ENCODE measurements at regions not wholly inside any gene's neighbourhood (a gene's known extent, or its start where the extent isn't known, plus 50 kb on each side); places are given as distances from the start of the nearest gene placed in this dataset.

DNA sequence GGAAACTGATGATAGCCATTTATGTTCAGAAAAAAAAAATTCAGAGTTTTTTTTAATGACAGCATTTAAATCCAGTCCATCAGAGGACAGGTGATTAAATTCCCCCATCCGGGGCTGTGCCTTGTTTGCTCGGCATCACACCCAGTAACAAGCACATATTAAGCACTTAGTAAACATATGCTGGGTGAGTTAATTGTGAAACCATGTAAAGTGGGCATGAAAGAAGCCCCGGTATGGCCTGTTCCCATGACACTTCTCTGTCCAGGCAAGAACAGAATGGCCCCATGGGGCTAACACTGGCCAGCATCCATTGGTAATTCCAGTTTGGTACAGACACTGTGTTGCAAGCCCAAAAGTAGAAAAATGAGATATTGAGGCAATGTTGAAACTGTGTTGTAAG, 220.8 kb upstream of the RNF32 start:
- DNase-seq (ENCODE audit: low spot score) (no peak), ATAC-seq (ENCODE audit: low read depth) (no peak)
- Histone ChIP-seq H3K27ac (ENCODE audit: poor library complexity, severe bottlenecking) (no peak overlapping the region), H3K4me1 (ENCODE audit: insufficient read depth, poor library complexity, severe bottlenecking) (no peaks in the 10 kb centered on the region), H3K27me3 (ENCODE audit: insufficient read depth, poor library complexity, severe bottlenecking) (no peaks in the 10 kb centered on the region), H3K9me3 (ENCODE audit: severe bottlenecking) (no peaks in the 10 kb centered on the region), H3K36me3 (ENCODE audit: low read depth) (no peaks in the 10 kb centered on the region), H3K4me3 (ENCODE audit: severe bottlenecking) (no peak overlapping the region)
- TF ChIP-seq, protein P1, sequence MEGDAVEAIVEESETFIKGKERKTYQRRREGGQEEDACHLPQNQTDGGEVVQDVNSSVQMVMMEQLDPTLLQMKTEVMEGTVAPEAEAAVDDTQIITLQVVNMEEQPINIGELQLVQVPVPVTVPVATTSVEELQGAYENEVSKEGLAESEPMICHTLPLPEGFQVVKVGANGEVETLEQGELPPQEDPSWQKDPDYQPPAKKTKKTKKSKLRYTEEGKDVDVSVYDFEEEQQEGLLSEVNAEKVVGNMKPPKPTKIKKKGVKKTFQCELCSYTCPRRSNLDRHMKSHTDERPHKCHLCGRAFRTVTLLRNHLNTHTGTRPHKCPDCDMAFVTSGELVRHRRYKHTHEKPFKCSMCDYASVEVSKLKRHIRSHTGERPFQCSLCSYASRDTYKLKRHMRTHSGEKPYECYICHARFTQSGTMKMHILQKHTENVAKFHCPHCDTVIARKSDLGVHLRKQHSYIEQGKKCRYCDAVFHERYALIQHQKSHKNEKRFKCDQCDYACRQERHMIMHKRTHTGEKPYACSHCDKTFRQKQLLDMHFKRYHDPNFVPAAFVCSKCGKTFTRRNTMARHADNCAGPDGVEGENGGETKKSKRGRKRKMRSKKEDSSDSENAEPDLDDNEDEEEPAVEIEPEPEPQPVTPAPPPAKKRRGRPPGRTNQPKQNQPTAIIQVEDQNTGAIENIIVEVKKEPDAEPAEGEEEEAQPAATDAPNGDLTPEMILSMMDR (IDR thresholded peaks at IDR 0.05; ENCODE audit: poor library complexity, severe bottlenecking): no peak

DNA sequence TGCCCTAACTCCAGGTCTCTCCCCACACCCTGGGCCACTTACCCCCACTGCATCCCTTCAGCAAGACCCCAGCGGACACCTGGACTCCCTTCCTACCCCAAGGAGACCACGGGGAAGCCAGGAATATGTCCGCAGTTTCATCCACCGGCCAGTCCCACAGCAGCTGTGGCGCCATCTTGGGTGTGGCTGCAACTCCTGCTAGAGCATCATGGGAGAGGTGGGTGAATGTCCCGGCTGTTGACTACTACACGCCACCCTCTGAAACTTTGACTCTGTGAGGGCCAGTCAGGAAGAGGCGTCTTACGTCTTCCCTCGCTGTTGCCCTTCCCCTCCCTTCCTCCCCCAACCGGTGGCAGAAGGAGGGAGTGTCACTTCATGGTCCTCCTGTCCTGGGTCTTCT, 238.3 kb upstream of the RNF32 start:
- Histone ChIP-seq H3K4me1 (ENCODE audit: insufficient read depth, poor library complexity, severe bottlenecking) (no peaks in the 10 kb centered on the region), H3K36me3 (ENCODE audit: low read depth) (no peaks in the 10 kb centered on the region), H3K27ac (ENCODE audit: poor library complexity, severe bottlenecking) (no peak overlapping the region), H3K9me3 (ENCODE audit: severe bottlenecking) (no peaks in the 10 kb centered on the region), H3K27me3 (ENCODE audit: insufficient read depth, poor library complexity, severe bottlenecking) (peaks cover 4% of the 10 kb centered on the region), H3K4me3 (ENCODE audit: severe bottlenecking) (no peak overlapping the region)
- no peak for DNase-seq (ENCODE audit: low spot score)
- TF ChIP-seq, protein P1 (IDR thresholded peaks at IDR 0.05; ENCODE audit: poor library complexity, severe bottlenecking): no peak
- ATAC-seq (ENCODE audit: low read depth): no peak

DNA sequence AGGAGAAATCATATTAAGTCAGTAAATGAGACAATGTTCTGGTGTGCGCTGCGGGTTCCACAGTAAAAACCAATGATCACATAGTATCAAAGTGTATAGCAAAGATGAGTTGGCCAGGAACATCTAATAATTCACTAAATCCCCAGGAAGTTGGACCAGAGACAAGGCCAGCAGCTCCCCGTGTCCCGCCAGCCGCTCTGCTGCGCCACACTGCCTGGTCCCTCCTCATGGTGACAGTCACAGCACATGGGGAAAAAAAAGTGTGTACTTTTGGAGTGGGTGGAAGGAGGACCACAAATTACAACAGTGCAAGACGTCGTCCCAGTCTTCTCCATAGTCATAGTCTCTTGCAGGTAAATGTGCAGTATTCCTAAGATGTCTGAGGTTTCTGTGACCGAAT, 239.0 kb upstream of the RNF32 start:
- H3K27ac ChIP-seq (ENCODE audit: poor library complexity, severe bottlenecking): no peak overlapping the region
- no peaks in the 10 kb centered on the region for H3K4me1 ChIP-seq (ENCODE audit: insufficient read depth, poor library complexity, severe bottlenecking)
- TF ChIP-seq, protein P1 (IDR thresholded peaks at IDR 0.05; ENCODE audit: poor library complexity, severe bottlenecking): no peak
- no peaks in the 10 kb centered on the region for H3K9me3 ChIP-seq (ENCODE audit: severe bottlenecking)
- no peaks in the 10 kb centered on the region for H3K36me3 ChIP-seq (ENCODE audit: low read depth)
- ATAC-seq (ENCODE audit: low read depth): no peak
- H3K4me3 ChIP-seq (ENCODE audit: severe bottlenecking): no peak overlapping the region
- peaks cover 4% of the 10 kb centered on the region for H3K27me3 ChIP-seq (ENCODE audit: insufficient read depth, poor library complexity, severe bottlenecking)
- DNase-seq (ENCODE audit: low spot score): no peak

DNA sequence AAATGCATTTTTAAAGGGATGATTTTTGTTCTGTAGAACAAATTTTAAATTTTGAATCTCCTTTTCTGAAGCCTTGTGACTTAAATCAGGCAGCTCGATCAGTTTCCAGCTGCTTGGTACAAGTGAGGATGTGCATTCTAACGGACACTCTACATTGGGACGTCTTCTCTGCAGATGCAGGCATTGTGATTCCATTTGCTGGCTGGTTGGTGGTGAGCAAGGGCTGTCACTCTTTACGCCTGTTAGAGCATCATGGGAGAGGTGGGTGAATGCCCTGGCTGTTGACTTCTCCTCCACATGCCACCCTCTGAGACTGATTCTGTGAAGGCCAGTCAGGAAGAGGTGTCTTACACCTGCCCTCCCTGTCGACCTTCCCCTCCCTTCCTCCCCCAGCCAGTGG, 240.5 kb upstream of the RNF32 start:
- TF ChIP-seq, protein P1 (IDR thresholded peaks at IDR 0.05; ENCODE audit: poor library complexity, severe bottlenecking): no peak
- ATAC-seq (ENCODE audit: low read depth): no peak
- Histone ChIP-seq H3K27me3 (ENCODE audit: insufficient read depth, poor library complexity, severe bottlenecking) (peaks cover 4% of the 10 kb centered on the region), H3K27ac (ENCODE audit: poor library complexity, severe bottlenecking) (no peak overlapping the region), H3K9me3 (ENCODE audit: severe bottlenecking) (no peaks in the 10 kb centered on the region), H3K36me3 (ENCODE audit: low read depth) (no peaks in the 10 kb centered on the region), H3K4me3 (ENCODE audit: severe bottlenecking) (no peak overlapping the region), H3K4me1 (ENCODE audit: insufficient read depth, poor library complexity, severe bottlenecking) (no peaks in the 10 kb centered on the region)
- no peak for DNase-seq (ENCODE audit: low spot score)

DNA sequence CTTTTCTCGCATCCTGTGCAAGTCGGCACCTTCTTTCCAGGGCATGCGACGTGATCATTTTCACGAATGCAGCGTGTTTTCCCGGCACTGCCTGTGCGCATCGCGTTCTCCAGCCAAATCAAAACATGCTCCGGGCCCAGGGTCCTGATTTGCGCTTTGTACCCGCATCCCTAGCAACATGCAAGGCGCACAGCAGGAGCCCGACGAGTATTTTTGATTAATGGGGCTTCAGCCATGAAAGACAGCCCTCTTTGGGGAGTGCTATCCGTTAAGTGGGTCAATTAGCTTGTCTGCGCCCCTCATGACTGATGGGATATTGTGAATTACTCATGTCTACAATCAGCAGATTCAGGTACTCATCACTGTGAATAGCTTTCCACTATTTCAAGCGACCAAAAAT, 243.3 kb upstream of the RNF32 start:
- TF ChIP-seq, protein P1 (IDR thresholded peaks at IDR 0.05; ENCODE audit: poor library complexity, severe bottlenecking): no peak
- ATAC-seq (ENCODE audit: low read depth) (no peak), DNase-seq (ENCODE audit: low spot score) (no peak)
- Histone ChIP-seq H3K27ac (ENCODE audit: poor library complexity, severe bottlenecking) (no peak overlapping the region), H3K36me3 (ENCODE audit: low read depth) (no peaks in the 10 kb centered on the region), H3K9me3 (ENCODE audit: severe bottlenecking) (no peaks in the 10 kb centered on the region), H3K4me1 (ENCODE audit: insufficient read depth, poor library complexity, severe bottlenecking) (no peaks in the 10 kb centered on the region), H3K27me3 (ENCODE audit: insufficient read depth, poor library complexity, severe bottlenecking) (peaks cover 4% of the 10 kb centered on the region), H3K4me3 (ENCODE audit: severe bottlenecking) (no peak overlapping the region)

All from RWPE2 (cell line).